Suprapubic skin (tissue), 4 donors: ENCODE measurements at regions not wholly inside any gene's neighbourhood (a gene's known extent, or its start where the extent isn't known, plus 50 kb on each side); places are given as distances from the start of the nearest gene placed in this dataset.
A peak's percentile ranks its signal among the peaks of the same experiment; 100 is the strongest.

Experiments used
- DNase-seq, 2 donors: peaks; one replicate each; pipeline ENCODE4 v3.0.0-alpha.2; 2019; ENCODE audit warnings: low spot score in 2 of 2
- H3K27ac ChIP-seq: fragments of 200-600 bp; sonication (generic); one replicate; pipeline ENCODE4 v1.5.1; 2019
- H3K27me3 ChIP-seq: fragments of 200-600 bp; sonication (generic); one replicate; pipeline ENCODE4 v1.5.1; 2019
- H3K36me3 ChIP-seq: fragments of 200-600 bp; sonication (generic); one replicate; pipeline ENCODE4 v1.5.1; 2019
- H3K4me1 ChIP-seq: fragments of 200-600 bp; sonication (generic); one replicate; pipeline ENCODE4 v1.5.1; 2019
- H3K4me3 ChIP-seq: fragments of 200-600 bp; sonication (generic); one replicate; pipeline ENCODE4 v1.5.1; 2019; ENCODE audit warnings: mild to moderate bottlenecking
- H3K9me3 ChIP-seq: fragments of 200-600 bp; sonication (generic); one replicate; pipeline ENCODE4 v1.5.1; 2019
- EP300 ChIP-seq: sonication (generic); formaldehyde crosslinking; IDR thresholded peaks from one replicate; pipeline ENCODE4 v1.6.1; 2017; ENCODE audit warnings: antibody characterized with exemption
- POLR2A ChIP-seq, 2 donors: fragments of 450-650 bp; IDR thresholded peaks; one replicate each; pipeline ENCODE4 v1.6.1; 2017; ENCODE audit warnings: antibody characterized with exemption in 2 of 2, mild to moderate bottlenecking in 2 of 2, moderate library complexity in 2 of 2
- POLR2AphosphoS5 ChIP-seq, 3 donors: sonication (generic); formaldehyde crosslinking; IDR thresholded peaks; one replicate each; pipeline ENCODE4 v1.6.1; 2017; ENCODE audit warnings: antibody characterized with exemption in 3 of 3
- WGBS: methylation state at CpG from one replicate; pipeline ENCODE4 v1.1.5; 2018; 5-methylcytosine and 5-hydroxymethylcytosine counted together
- TF ChIP-seq, protein P1 (sequence below), 2 donors: fragments of 200-600 bp in 1 of 2; fragments of 450-650 bp in 1 of 2; sonication (generic) in 1 of 2; IDR thresholded peaks; one replicate each; pipeline ENCODE4 v1.5.1; 2016 to 2019; ENCODE audit warnings: antibody characterized with exemption in 2 of 2, mild to moderate bottlenecking in 1 of 2, moderate library complexity in 1 of 2

DNA sequence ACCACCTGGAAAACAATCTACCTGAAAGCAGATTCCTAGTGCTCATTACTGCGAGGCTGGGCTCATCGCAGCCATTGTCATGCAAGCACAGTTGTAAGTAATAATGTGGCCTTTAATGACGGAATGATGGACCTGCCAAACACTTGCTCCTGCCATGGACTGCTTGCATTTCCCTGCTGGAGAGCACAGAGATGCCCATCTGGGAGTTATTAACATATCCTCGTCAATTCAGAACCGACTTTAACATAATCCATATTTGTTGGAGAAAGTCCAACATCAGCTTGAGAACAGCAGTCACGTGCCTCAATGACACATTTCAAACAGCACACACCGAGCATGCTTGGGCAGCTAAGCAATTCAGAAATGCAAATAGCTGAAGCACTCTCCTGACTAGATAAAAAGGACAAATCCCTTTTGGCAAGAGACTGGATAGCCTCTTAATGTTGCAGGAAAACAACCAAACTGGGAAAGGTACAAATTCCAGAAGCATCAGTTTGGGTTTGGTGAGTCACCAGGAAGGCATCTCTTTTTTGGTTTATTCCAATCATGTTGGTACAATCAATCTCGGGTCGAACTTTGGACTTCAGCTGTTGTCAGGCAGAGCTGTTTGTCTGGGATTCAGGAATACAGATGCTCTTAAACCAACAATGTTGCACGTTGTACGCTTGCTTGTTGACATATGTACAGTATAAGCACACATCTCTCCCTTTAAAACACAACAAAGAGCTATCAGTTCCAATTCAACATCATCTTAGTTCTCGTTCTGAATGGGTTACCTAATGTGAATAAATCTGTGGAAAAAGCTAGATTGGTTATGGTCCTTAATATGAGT, 395.8 kb downstream of the LNPK start:
- WGBS: 33% methylated on average over 12 of the region's 12 CpGs
- Histone ChIP-seq H3K27ac (no peak overlapping the region), H3K4me3 (no peak overlapping the region), H3K27me3 (no peaks in the 10 kb centered on the region), H3K4me1 (no peaks in the 10 kb centered on the region), H3K9me3 (no peaks in the 10 kb centered on the region), H3K36me3 (no peaks in the 10 kb centered on the region)
- no peak for DNase-seq
- TF ChIP-seq POLR2AphosphoS5 (IDR thresholded peaks at IDR 0.05): peak in 1 of 3 donors; percentile 9
- TF ChIP-seq POLR2A (IDR thresholded peaks at IDR 0.05): no peak
- TF ChIP-seq, protein P1, sequence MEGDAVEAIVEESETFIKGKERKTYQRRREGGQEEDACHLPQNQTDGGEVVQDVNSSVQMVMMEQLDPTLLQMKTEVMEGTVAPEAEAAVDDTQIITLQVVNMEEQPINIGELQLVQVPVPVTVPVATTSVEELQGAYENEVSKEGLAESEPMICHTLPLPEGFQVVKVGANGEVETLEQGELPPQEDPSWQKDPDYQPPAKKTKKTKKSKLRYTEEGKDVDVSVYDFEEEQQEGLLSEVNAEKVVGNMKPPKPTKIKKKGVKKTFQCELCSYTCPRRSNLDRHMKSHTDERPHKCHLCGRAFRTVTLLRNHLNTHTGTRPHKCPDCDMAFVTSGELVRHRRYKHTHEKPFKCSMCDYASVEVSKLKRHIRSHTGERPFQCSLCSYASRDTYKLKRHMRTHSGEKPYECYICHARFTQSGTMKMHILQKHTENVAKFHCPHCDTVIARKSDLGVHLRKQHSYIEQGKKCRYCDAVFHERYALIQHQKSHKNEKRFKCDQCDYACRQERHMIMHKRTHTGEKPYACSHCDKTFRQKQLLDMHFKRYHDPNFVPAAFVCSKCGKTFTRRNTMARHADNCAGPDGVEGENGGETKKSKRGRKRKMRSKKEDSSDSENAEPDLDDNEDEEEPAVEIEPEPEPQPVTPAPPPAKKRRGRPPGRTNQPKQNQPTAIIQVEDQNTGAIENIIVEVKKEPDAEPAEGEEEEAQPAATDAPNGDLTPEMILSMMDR (IDR thresholded peaks at IDR 0.05): no peak
- no peak for TF ChIP-seq EP300

DNA sequence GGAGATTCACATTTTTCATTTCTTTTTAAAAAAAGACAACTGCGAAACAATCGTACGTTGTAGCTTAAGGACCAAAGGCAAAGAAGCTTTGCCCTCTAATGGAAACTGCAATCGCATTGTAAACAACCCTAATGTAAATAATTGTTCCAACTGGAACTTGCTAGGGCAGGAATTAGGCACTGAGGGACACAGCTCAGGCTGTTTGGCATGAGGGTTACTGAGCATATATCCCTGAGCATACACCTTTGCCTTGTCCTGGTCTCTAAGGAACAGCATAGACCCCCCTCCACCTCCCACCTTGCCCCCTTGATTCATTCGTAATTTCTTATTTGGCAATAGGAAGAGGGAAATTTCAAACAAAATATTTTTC, 396.4 kb downstream of the LNPK start:
- Histone ChIP-seq H3K4me3 (no peak overlapping the region), H3K36me3 (no peaks in the 10 kb centered on the region), H3K27ac (no peak overlapping the region), H3K4me1 (no peaks in the 10 kb centered on the region), H3K9me3 (no peaks in the 10 kb centered on the region), H3K27me3 (no peaks in the 10 kb centered on the region)
- TF ChIP-seq, protein P1 (IDR thresholded peaks at IDR 0.05): no peak
- TF ChIP-seq POLR2AphosphoS5 (IDR thresholded peaks at IDR 0.05) (no peak), EP300 (no peak), POLR2A (IDR thresholded peaks at IDR 0.05) (no peak)
- DNase-seq: no peak
- 52% methylated on average over 5 of the region's 5 CpGs for WGBS

DNA sequence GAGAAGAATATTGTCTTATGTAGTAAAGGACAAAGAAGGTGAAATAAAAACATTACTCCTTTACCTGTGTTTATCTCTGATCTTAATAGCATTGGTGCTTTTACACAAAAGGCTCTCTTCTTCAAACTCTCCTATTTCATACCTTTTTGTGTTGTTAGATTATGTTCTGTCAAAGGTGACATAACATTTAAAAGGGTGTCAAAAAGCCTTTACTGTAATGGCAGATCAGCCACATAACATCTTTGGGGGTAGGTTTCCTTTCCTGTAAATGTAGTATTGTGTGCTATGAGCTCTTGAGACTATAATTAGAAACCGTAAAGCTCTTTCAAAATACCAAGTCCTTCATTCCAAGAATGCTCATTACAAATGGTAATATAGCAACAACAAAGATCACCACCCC, 400.1 kb downstream of the LNPK start:
- 94% methylated on average over 1 of the region's 1 CpG for whole genome bisulfite sequencing
- Histone ChIP-seq H3K27ac (no peak overlapping the region), H3K27me3 (no peaks in the 10 kb centered on the region), H3K4me3 (no peak overlapping the region), H3K36me3 (no peaks in the 10 kb centered on the region), H3K9me3 (no peaks in the 10 kb centered on the region), H3K4me1 (no peaks in the 10 kb centered on the region)
- DNase-seq: no peak
- no peak for TF ChIP-seq POLR2A (IDR thresholded peaks at IDR 0.05)
- no peak for TF ChIP-seq EP300
- TF ChIP-seq, protein P1 (IDR thresholded peaks at IDR 0.05): no peak
- no peak for TF ChIP-seq POLR2AphosphoS5 (IDR thresholded peaks at IDR 0.05)

DNA sequence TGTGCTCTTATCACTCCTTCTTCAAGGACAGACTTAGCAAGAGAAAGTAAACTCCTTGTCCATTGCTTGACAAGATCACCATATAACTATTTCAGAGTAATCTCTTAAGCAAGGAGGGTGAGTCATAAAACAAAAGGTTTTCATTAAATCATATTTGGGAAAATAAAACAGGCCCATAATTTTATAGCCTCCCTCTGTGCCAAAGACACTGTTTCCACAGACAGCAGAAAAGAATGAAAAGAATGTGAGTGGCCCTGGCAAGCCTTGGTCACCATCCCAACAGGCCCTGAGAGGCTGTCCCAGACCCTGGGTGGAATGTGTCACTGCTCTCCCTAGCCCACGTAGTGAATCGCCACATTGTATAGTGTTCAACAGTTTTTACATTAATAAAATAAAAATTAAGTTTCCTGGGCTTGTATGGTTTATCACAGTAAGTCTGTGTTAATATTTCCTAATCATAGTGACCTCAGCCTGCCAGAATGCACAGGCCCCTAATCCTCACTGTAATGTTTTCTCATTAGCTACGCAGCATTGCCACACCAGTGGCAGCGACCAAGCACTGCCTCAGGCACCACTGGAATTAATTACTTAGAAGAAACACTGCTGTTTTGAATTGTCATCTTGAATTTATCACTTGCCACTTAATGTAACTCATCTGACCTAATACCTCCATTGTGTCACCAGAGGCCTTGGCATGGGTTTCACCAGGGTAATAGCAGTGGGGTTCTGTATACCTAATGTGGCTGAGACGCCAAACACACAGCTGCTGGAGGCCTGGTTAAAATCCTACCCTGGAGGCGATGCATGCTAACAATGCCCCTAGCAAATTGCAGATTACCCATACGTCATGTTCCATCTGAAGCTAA, 401.9 kb downstream of the LNPK start:
- Histone ChIP-seq H3K27ac (peak overlapping the region; percentile 57), H3K4me3 (no peak overlapping the region), H3K27me3 (no peaks in the 10 kb centered on the region), H3K4me1 (no peaks in the 10 kb centered on the region), H3K9me3 (no peaks in the 10 kb centered on the region), H3K36me3 (no peaks in the 10 kb centered on the region)
- DNase-seq: peak in 1 of 2 donors; percentile 84
- 51% methylated on average over 7 of the region's 7 CpGs for WGBS
- no peak for TF ChIP-seq EP300
- TF ChIP-seq, protein P1 (IDR thresholded peaks at IDR 0.05): no peak
- TF ChIP-seq POLR2A (IDR thresholded peaks at IDR 0.05): no peak
- peak in 2 of 3 donors; percentile 12 to 71 for TF ChIP-seq POLR2AphosphoS5 (IDR thresholded peaks at IDR 0.05)

DNA sequence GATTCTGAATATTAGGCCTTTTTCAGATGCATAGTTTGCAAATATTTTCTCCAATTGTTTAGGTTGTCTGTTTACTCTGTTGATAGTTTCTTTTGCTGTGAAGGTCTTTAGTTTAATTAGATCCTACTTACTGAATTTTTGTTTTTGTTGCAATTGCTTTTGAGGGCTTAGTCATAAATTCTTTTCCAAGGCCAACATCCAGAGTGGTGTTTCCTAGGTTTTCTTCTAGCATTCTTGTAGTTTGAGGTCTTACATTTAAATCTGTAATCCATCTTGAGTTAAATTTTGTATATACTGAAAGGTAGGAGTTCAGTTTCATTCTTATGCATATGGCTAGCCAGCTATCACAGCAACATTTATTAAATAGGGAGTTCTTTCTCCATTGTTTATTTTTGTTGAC, 404.8 kb downstream of the LNPK start:
- no peaks in the 10 kb centered on the region for H3K27me3 ChIP-seq
- TF ChIP-seq POLR2A (IDR thresholded peaks at IDR 0.05): no peak
- no peak for TF ChIP-seq EP300
- no peak for TF ChIP-seq POLR2AphosphoS5 (IDR thresholded peaks at IDR 0.05)
- TF ChIP-seq, protein P1 (IDR thresholded peaks at IDR 0.05): no peak
- H3K27ac ChIP-seq: no peak overlapping the region
- no peaks in the 10 kb centered on the region for H3K36me3 ChIP-seq
- H3K4me3 ChIP-seq: no peak overlapping the region
- DNase-seq: no peak
- H3K4me1 ChIP-seq: no peaks in the 10 kb centered on the region
- H3K9me3 ChIP-seq: no peaks in the 10 kb centered on the region
